ENCODE measurements at regions not wholly inside any gene's neighbourhood (a gene's known extent, or its start where the extent isn't known, plus 50 kb on each side); places are given as distances from the start of the nearest gene placed in this dataset.

DNA sequence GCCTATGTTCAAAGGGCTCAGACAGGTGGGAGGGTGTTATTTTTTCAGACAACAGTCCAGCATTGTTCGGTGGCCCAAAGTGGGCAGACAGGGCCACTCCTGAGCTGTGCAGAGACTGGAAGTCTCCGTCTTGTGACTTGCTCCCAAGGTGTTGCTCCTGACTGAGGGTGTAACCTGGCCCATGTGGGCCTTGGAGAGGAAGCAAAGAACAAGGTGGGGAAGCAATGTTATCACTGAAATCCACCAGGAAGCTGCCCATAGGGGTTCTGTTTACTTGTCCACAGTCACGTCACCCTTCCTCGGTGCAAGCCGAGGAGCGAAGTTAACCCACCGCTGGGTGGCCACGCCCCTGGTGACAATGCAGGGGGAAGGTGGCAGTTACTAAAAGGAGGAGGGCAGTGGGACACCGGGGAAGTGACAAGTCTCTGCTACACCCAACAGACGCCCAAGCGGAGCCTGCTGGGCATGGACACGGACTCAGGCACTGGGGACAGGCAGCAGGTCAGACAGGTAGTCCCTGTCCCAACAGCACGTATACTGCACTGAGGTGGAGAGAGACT, 311.6 kb upstream of the MKI67 start:
- 49 to 53% methylated on average over 6 to 8 of the region's 13 CpGs for WGBS, 2 donors

DNA sequence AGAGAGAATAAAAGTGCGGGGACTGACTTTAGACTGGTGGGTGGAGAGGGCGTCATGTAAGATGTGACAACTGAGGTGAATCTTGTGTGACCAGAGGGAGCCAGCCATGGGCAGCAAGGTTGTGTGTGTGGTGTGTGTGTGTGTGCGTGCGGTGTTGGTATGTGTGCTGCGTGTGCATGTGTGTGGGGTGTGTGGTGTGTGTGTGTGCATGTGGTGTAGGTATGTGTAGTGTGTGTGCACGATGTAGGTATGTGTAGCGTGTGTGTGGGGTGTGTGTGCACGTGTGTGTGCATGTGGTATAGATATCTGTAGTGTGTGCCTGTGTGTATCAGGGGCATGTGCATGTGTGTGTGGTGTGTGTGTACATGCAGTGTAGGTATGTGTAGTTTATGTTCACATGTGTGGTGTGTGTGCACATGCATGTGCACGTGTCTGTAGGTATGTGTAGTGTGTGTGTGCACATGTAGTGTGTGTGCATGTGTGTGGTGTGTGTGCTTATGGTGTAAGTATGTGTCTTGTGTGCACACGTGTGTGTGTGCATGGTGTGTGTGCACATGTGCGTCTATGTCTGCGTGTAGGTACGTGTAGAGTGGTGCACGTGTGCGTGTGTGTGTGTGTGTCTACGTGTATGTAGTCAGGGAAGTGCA, 312.3 kb upstream of the MKI67 start:
- H3K27ac ChIP-seq: no peak overlapping the region
- WGBS, 2 donors: 83 to 86% methylated on average over 16 of the region's 16 CpGs
- no peak overlapping the region for H3K4me3 ChIP-seq
- TF ChIP-seq, protein P1, sequence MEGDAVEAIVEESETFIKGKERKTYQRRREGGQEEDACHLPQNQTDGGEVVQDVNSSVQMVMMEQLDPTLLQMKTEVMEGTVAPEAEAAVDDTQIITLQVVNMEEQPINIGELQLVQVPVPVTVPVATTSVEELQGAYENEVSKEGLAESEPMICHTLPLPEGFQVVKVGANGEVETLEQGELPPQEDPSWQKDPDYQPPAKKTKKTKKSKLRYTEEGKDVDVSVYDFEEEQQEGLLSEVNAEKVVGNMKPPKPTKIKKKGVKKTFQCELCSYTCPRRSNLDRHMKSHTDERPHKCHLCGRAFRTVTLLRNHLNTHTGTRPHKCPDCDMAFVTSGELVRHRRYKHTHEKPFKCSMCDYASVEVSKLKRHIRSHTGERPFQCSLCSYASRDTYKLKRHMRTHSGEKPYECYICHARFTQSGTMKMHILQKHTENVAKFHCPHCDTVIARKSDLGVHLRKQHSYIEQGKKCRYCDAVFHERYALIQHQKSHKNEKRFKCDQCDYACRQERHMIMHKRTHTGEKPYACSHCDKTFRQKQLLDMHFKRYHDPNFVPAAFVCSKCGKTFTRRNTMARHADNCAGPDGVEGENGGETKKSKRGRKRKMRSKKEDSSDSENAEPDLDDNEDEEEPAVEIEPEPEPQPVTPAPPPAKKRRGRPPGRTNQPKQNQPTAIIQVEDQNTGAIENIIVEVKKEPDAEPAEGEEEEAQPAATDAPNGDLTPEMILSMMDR (IDR thresholded peaks at IDR 0.05): no peak
- no peak for TF ChIP-seq POLR2A (IDR thresholded peaks at IDR 0.05)
- no peak for DNase-seq
- H3K27me3 ChIP-seq: peaks cover 0 to 26% (median 0%) of the 10 kb centered on the region in 4 donors
- H3K36me3 ChIP-seq: no peaks in the 10 kb centered on the region
- peaks cover 0 to 9% (median 0%) of the 10 kb centered on the region in 3 donors for H3K9me3 ChIP-seq
- H3K4me1 ChIP-seq: no peaks in the 10 kb centered on the region
- intact Hi-C loops (cut with DNase I): no loop called here

More for the DNA sequence above, 311.6 kb upstream of the MKI67 start:
- intact Hi-C loops (cut with DNase I): no loop called here
- H3K4me1 ChIP-seq: no peaks in the 10 kb centered on the region
- TF ChIP-seq POLR2A (IDR thresholded peaks at IDR 0.05): no peak
- TF ChIP-seq, protein P1 (IDR thresholded peaks at IDR 0.05): no peak
- peaks cover 0 to 26% (median 0%) of the 10 kb centered on the region in 4 donors for H3K27me3 ChIP-seq
- no peak overlapping the region for H3K27ac ChIP-seq
- no peak for DNase-seq
- no peaks in the 10 kb centered on the region for H3K36me3 ChIP-seq
- no peak overlapping the region for H3K4me3 ChIP-seq
- H3K9me3 ChIP-seq: peaks cover 0 to 9% (median 0%) of the 10 kb centered on the region in 3 donors

DNA sequence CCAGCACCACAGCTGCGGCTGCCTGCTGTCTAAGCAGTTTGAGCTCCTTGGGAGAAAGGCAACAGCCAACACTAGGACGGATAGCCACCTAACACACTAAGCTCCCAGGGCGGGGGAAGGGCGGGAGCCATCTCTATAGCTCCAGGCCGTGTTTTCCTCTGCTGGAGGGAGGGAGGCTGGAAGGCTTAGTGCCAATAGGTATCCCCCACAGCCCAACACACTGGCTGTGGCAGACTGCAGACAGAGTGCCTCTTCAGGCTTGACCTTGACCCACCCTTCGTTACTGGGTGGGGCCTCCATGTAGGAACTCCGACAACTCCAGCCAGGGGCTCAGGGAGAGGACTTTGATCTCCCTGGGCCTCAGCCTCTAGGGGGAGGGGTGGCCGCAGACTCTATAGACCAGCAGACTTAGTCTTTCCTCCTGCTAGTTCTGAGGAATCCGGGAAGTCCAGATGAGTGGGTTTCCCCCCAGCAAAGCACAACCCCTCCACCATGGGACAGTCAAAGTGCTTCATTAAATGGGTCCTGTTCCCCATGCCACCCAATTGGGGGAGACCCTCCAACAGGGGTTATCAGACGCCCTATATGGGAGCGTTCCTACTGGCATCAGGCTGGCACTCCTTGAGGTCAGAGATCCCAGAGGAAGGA, 314.4 kb upstream of the MKI67 start:
- peaks cover 0 to 9% (median 0%) of the 10 kb centered on the region in 3 donors for H3K9me3 ChIP-seq
- H3K27me3 ChIP-seq: peaks cover 0 to 13% (median 0%) of the 10 kb centered on the region in 4 donors
- H3K36me3 ChIP-seq: no peaks in the 10 kb centered on the region
- no peak for TF ChIP-seq POLR2A (IDR thresholded peaks at IDR 0.05)
- TF ChIP-seq, protein P1 (IDR thresholded peaks at IDR 0.05): no peak
- 60 to 63% methylated on average over 3 to 4 of the region's 11 CpGs for whole genome bisulfite sequencing, 2 donors
- H3K4me3 ChIP-seq: no peak overlapping the region
- no peak for DNase-seq
- no peaks in the 10 kb centered on the region for H3K4me1 ChIP-seq
- intact Hi-C loops (cut with DNase I): no loop called here
- no peak overlapping the region for H3K27ac ChIP-seq

DNA sequence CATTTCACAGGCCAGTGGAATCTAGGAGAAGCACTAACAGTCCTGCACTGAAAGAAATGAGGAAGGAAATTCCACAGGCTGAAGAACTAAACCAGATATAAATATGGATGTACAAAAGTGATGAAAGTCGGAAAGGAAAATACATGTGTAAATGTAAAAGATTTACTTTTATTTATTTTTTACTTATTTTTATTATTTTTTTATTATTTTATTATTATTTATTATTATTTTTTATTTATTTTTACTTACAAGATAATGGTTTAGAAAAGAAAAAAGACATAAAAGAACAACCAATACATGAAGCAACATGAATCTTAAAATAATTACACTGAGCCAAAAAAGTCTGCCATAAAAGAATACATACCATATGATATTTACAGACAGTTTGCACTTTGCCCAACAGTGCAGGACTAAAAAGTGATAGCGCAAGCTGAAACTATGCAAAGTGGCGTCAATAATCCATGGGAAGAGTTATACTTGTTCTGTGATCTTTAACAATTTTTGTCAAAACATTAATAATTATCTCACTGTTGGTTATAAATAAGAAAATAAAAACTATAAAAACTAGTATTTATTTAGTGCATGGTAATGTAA, 317.8 kb upstream of the MKI67 start:
- TF ChIP-seq, protein P1 (IDR thresholded peaks at IDR 0.05): no peak
- TF ChIP-seq POLR2A (IDR thresholded peaks at IDR 0.05): no peak
- H3K27ac ChIP-seq: no peak overlapping the region
- H3K9me3 ChIP-seq: peaks cover 0 to 21% (median 0%) of the 10 kb centered on the region in 3 donors
- intact Hi-C loops (cut with DNase I): no loop called here
- no peaks in the 10 kb centered on the region for H3K36me3 ChIP-seq
- H3K4me3 ChIP-seq: no peak overlapping the region
- H3K27me3 ChIP-seq: peaks cover 0 to 13% (median 0%) of the 10 kb centered on the region in 4 donors
- 73% methylated on average over 3 of the region's 3 CpGs for WGBS, 2 donors
- no peaks in the 10 kb centered on the region for H3K4me1 ChIP-seq
- DNase-seq: no peak

DNA sequence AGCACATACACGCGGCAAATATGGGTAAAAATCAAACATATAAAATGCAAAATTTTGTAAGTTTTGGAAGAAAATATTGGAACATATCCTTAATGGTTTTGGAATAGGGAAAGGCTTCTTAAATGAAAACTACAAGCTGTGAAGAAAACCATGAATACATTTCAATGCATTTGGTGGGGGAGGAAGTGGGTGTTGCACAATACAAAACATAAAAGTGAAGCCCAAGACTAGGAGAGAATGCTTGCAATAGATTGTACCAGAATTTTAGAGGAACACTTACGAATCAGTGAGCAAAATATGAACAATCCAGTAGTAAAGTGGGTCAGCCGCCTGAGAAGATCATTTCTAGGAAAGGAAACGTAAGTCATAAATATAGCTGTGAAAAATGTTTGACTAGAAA, 322.6 kb upstream of the MKI67 start:
- 67 to 70% methylated on average over 5 of the region's 5 CpGs for WGBS, 2 donors
- Histone ChIP-seq H3K9me3 (peaks cover 0 to 13% (median 0%) of the 10 kb centered on the region in 3 donors), H3K36me3 (no peaks in the 10 kb centered on the region), H3K4me3 (no peak overlapping the region), H3K27me3 (no peaks in the 10 kb centered on the region), H3K27ac (no peak overlapping the region), H3K4me1 (no peaks in the 10 kb centered on the region)
- DNase-seq: no peak
- intact Hi-C loops (cut with DNase I): no loop called here
- TF ChIP-seq, protein P1 (IDR thresholded peaks at IDR 0.05): no peak
- TF ChIP-seq POLR2A (IDR thresholded peaks at IDR 0.05): no peak
